AML-193 (cell line): ENCODE measurements at regions not wholly inside any gene's neighbourhood (a gene's known extent, or its start where the extent isn't known, plus 50 kb on each side); places are given as distances from the start of the nearest gene placed in this dataset.

Source experiments
- DNase-seq, 2 experiments: peaks; one replicate each; lab custom pipeline; 2025; lab: John Stamatoyannopoulos, UW

GRCh38 chr18:46321955-46322354 lies 217.8 kb downstream of the HAUS1 start:
- DNase-seq: no peak

GRCh38 chr18:46322411-46322891 lies 218.3 kb downstream of the HAUS1 start:
- no peak for DNase-seq

GRCh38 chr18:46322941-46323340 lies 218.8 kb downstream of the HAUS1 start:
- DNase-seq: no peak

GRCh38 chr18:46324087-46324955 lies 220.1 kb downstream of the HAUS1 start:
- DNase-seq: peak; percentile 83 to 86

GRCh38 chr18:46325895-46326294 lies 221.7 kb downstream of the HAUS1 start:
- no peak for DNase-seq

GRCh38 chr18:46329736-46330246 lies 225.6 kb downstream of the HAUS1 start:
- DNase-seq: no peak

DNA sequence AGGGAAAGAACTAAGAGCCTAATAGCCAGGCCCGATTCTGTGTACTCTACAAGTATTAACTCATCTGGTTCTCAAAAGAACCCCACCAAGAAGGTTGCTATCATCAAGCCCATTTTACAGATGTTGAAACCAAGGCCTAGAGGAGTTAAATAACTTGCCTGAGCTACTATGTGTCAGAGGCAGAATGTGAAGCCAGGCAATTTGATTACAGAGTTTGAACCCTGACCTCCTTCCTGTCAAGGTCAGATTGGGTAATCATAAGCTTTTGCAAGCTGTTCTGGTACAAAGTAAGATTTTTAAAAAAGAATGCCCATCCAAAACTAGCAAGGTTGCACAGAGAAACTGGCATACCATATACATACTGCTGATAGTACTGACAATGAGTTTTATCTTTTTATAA lies 227.1 kb downstream of the HAUS1 start:
- peak in 1 of 2 experiments; percentile 2 for DNase-seq

DNA sequence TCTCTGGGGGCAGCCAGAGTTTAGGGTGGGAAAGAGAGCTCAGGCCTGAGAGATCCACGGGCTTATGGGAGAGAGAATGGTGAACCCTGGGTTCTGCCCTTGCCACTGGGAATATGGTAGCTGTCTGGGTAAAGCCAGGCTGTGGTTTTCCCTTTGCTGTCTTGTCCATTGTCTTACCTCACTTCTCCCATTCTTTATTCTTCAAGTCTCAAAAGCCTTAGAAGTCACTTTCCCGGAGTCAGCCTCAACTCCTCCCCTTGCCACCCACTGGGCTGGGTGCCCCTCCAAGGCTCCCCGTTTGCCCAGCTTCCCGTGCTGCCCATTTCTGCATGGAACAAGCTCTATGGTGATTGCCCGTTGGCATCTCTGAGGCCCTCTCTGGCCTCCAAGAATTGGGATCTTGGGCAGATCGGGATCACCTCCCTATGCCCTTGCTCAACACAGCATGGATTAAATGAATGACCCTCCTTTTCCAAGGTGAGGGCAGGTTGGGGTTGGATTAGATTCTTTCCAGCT lies 228.2 kb downstream of the HAUS1 start:
- DNase-seq: no peak

DNA sequence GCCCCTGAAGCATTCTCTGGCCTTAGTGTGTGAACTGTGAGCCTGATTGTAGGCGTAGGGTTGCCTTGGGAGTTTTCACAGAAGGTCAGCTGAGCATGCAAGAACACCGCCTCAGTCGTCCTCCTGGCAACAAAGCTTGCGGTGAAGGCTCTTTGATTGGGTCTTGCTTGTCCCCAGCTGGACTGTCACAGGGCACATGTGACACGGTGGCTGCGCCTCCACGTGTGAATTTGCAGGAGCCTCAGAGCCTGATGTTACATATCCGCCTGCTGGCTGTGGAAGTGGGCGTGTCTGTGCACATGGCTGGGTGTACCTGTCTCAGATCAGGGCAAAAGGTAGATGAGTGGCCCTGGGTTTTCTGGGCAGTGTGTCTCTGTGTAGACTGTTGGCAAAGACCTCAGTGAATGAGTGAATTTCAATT lies 228.7 kb downstream of the HAUS1 start:
- DNase-seq: no peak

GRCh38 chr18:46333431-46334135 lies 229.4 kb downstream of the HAUS1 start:
- DNase-seq: no peak

GRCh38 chr18:46334868-46335281 lies 230.7 kb downstream of the HAUS1 start:
- no peak for DNase-seq

GRCh38 chr18:46335534-46336101 lies 231.4 kb downstream of the HAUS1 start:
- DNase-seq: peak in 1 of 2 experiments; percentile 1

DNA sequence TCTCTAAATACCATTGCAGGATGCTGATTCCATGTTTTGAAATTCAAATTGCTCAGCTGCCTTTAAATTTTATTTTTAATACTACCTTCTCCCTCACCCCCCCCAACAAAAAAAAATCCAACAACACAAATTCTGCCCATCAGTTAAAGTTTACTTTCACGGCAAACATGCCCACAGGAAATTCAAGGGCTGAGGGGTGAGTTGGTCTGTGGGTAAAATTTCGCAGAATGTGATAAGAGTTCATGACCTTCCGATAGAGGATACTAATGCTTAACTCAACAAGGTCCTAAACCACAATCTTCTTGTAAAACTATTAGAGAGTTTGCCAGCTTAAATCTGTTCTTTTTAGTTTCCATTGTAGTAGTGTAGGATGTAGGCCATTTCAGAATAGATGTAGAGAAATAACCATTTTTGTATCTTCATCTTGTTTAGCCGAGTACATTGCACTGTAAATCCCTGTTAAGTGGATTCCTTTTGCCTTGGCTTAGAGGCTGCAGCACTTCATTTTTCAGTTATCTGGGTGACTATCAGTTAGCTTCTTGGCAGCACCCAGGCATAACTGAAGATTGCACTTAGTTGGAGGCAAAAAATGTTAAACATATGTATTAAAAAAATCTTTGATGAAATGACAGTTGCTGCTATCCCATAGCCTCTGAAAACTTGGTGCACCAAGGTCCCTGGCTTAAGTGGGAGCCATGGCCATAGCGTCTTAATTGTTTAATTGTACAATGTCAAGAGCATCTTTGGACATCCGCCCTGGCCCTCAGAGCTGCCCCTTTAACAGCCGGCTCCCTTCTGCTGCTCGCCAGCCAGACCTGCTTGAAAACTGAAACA lies 232.3 kb downstream of the HAUS1 start:
- no peak for DNase-seq

DNA sequence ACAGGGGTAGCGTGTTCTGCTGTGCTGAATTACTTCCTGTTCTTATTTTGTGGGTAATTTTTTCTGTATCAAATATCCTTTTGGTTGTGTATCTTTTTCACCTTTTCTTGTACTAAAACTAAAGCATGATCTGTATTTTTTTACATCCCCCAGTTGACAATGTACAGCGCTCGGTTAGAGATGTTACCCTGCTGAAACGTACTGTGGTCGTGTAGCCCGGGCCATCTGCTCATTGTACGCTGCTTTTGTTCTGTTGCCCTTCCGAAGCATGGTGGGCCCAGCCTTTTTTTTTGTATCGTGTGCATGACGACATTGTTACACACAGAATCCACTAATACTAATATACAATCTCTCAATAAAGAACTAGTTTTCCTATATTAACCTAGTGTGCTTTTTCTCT lies 233.1 kb downstream of the HAUS1 start:
- no peak for DNase-seq

DNA sequence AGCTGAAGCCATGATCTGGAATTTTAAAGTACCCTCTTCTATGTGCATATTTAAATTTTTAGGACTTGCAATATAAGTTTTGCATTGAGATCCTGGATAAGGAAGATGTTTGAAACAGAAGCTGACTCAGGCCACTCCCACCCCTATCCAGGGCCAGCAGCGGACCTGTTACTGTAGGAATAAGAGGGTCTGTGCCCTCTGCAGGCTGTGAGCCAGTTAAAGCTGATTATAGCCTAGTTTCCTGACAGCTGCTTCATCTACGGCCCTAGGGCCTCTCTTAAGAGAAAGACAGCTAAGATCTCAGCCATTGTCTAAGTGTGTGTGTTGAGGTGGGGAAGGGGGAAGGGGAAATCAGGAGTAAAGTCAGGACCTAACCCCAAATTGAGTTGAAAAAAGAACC lies 234.0 kb downstream of the HAUS1 start:
- no peak for DNase-seq

GRCh38 chr18:46338766-46339165 lies 234.6 kb downstream of the HAUS1 start:
- no peak for DNase-seq

- DNase-seq: no peak
Measured at GRCh38 chr18:46340716-46341115, 236.5 kb downstream of the HAUS1 start.

GRCh38 chr18:46341986-46342525 lies 237.9 kb downstream of the HAUS1 start:
- peak; percentile 2 to 13 for DNase-seq

DNA sequence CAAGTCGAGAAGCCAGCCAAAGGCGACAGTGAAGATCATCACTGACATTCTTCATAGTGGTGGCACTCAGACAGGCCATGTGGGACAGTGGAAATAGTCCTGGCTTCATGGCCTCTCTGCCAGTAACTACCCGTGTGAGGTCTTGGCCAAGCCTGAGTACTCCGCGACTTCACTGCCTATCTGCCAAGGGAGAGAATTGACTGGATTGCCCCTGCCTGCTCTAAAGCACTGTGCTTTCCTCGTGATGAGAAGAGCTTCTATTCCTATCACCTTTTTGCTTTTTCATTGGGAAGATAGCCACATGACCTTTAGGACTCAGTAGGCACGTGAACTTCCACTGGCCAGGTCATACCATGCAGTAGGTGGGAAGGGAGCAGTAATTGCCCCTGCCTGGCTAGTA lies 239.3 kb downstream of the HAUS1 start:
- no peak for DNase-seq

DNA sequence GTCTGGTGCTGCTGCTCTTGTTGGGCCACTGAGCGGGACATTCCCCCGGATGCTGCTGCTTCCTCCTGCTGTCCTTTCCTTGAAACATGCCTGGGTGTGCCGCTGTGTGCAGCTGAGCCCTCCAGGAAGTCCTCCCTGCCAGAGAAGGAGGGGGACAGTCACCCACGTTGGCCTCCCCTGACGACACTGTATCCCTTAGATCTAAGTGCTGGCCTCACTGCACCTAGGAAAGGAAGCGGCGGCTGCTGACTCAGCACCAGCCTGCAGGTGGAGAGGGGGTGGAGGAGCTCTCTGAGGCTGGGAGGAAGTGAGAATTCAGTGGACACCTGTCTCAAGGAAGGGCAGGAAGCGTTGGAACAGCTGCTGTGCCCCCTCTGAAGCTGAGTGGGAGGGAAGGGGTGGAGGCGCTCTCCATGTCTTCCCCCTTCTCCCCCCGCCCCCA lies 239.8 kb downstream of the HAUS1 start:
- no peak for DNase-seq
